BLaER1 treated with 17β-estradiol and CSF1 and Interleukin-3, amounts not matched to agents 10 nM and 100 nM (cell line): ENCODE measurements at regions not wholly inside any gene's neighbourhood (a gene's known extent, or its start where the extent isn't known, plus 50 kb on each side); places are given as distances from the start of the nearest gene placed in this dataset.

Experiments
- H3K27ac ChIP-seq, 11 experiments: shearing (Covaris generic); formaldehyde crosslinking; 2 replicates each; pipeline ENCODE4 v1.8.1; 2022
- H3K27me3 ChIP-seq, 11 experiments: shearing (Covaris generic); formaldehyde crosslinking; 2 replicates each; pipeline ENCODE4 v1.8.1; 2022
- H3K36me3 ChIP-seq, 11 experiments: shearing (Covaris generic); formaldehyde crosslinking; 2 replicates each; pipeline ENCODE4 v1.8.1; 2022
- H3K4me1 ChIP-seq, 10 experiments: shearing (Covaris generic); formaldehyde crosslinking; 2 replicates each; pipeline ENCODE4 v1.8.1; 2022
- H3K4me2 ChIP-seq, 11 experiments: shearing (Covaris generic); formaldehyde crosslinking; 2 replicates each; pipeline ENCODE4 v1.8.1; 2022
- H3K4me3 ChIP-seq, 10 experiments: shearing (Covaris generic); formaldehyde crosslinking; 2 replicates each; pipeline ENCODE4 v1.8.1; 2022
- H3K9ac ChIP-seq, 11 experiments: shearing (Covaris generic); formaldehyde crosslinking; 2 replicates each; pipeline ENCODE4 v1.8.1; 2022
- H3K9me3 ChIP-seq, 11 experiments: shearing (Covaris generic); formaldehyde crosslinking; replicated peaks in 1 of 11; 2 replicates each; pipeline ENCODE4 v1.8.1; 2022
- H4K20me1 ChIP-seq, 11 experiments: shearing (Covaris generic); formaldehyde crosslinking; 2 replicates each; pipeline ENCODE4 v1.8.1; 2022
- Cebpa-rat ChIP-seq, 11 experiments: shearing (Covaris generic); IDR thresholded peaks; 2 replicates each; pipeline ENCODE4 v1.8.1; 2022

DNA sequence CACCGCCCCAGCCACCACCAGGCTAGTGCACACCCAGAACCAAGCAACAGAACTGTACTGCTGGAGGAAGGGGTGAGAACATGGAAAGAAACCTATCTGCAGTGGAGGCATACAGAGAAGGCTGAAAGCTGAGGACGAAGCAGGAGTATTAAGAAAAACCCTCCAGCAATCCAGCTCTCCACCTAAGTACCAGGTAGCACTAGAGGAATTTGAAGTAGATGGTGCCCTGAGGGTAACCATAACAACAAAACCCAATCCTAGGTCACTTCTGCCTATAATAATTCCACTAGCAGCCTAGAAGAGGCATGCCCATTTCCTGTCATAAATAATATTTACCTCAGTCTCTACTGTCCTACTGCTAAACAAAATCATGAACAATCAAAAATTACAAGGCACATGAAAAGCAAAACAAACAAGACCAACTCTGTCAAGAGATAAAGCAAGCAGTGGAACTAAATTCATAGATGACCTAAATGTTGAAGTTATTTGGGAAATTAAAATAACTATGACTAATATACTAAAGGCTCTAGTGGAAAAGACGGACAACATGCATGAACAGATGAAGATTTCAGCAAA is 51.1 kb downstream of the HYCC1 start:
- no peak overlapping the region for H3K4me2 ChIP-seq
- no peak for TF ChIP-seq Cebpa-rat (IDR thresholded peaks at IDR 0.05)
- H3K27ac ChIP-seq: no peak overlapping the region
- no peaks in the 10 kb centered on the region for H3K27me3 ChIP-seq
- no peak overlapping the region for H3K9ac ChIP-seq
- H3K4me1 ChIP-seq: peaks cover 0 to 14% (median 11%) of the 10 kb centered on the region in 10 experiments; a peak in 15 of 20 replicates
- H3K9me3 ChIP-seq: no peaks in the 10 kb centered on the region
- no peaks in the 10 kb centered on the region; a peak in 1 of 22 replicates for H4K20me1 ChIP-seq
- peaks cover 16 to 91% (median 31%) of the 10 kb centered on the region in 11 experiments; a peak in 18 of 22 replicates for H3K36me3 ChIP-seq
- no peak overlapping the region for H3K4me3 ChIP-seq

DNA sequence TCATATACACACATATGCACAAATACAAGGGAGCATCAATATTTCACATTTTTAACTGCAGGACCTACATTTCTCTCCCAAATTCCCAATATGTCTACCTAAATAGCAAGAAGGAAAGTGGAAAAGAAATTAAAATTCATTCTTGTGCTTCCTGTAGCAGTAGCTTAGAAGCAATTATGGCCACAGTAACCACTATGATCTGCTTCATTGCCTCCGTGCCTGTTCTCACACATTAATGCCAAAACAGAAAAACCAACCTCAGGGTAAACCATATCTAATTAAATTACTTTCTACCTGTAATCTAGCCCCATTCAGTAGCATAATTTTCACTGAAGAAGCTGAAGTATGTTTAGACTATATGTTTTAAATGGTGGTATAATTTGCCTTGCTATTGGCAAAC is 55.2 kb downstream of the HYCC1 start:
- Histone ChIP-seq H3K36me3 (peaks cover 12 to 81% (median 33%) of the 10 kb centered on the region in 11 experiments; a peak in 19 of 22 replicates), H3K4me2 (peak overlapping the region in 9 of 11 experiments; percentile 6 to 61 (median 35); a peak in 16 of 22 replicates), H3K9ac (no peak overlapping the region), H3K4me3 (no peak overlapping the region), H3K9me3 (no peaks in the 10 kb centered on the region), H3K27me3 (no peaks in the 10 kb centered on the region), H4K20me1 (no peaks in the 10 kb centered on the region; a peak in 1 of 22 replicates), H3K4me1 (peaks cover 0 to 14% (median 11%) of the 10 kb centered on the region in 10 experiments; a peak in 15 of 20 replicates), H3K27ac (no peak overlapping the region)
- TF ChIP-seq Cebpa-rat (IDR thresholded peaks at IDR 0.05): no peak

DNA sequence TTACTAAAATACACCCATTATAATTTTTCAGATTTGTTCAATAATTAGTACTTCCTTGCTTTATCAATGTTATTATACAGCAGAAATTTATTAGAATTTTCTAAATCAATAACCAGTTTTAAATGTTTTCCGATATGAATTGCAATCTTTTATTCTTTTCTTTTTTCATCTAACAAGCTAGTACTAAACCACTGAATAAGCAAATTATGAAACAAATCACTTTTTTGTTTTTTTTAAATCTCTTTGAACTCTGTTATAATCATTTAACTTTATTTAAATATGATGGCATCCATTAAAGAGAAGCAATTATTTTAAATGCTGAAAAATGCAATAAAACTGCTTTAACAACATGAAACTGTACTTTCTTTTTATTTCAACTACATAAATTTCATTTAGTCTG is 59.7 kb downstream of the HYCC1 start:
- no peak overlapping the region for H3K4me3 ChIP-seq
- peaks cover 0 to 71% (median 15%) of the 10 kb centered on the region in 11 experiments; a peak in 13 of 22 replicates for H3K36me3 ChIP-seq
- no peak overlapping the region for H3K27ac ChIP-seq
- H3K9me3 ChIP-seq: no peaks in the 10 kb centered on the region
- H4K20me1 ChIP-seq: no peaks in the 10 kb centered on the region; a peak in 1 of 22 replicates
- no peak for TF ChIP-seq Cebpa-rat (IDR thresholded peaks at IDR 0.05)
- H3K4me2 ChIP-seq: no peak overlapping the region
- no peak overlapping the region for H3K9ac ChIP-seq
- H3K4me1 ChIP-seq: peaks cover 0 to 10% (median 9%) of the 10 kb centered on the region in 10 experiments; a peak in 15 of 20 replicates
- H3K27me3 ChIP-seq: no peaks in the 10 kb centered on the region

DNA sequence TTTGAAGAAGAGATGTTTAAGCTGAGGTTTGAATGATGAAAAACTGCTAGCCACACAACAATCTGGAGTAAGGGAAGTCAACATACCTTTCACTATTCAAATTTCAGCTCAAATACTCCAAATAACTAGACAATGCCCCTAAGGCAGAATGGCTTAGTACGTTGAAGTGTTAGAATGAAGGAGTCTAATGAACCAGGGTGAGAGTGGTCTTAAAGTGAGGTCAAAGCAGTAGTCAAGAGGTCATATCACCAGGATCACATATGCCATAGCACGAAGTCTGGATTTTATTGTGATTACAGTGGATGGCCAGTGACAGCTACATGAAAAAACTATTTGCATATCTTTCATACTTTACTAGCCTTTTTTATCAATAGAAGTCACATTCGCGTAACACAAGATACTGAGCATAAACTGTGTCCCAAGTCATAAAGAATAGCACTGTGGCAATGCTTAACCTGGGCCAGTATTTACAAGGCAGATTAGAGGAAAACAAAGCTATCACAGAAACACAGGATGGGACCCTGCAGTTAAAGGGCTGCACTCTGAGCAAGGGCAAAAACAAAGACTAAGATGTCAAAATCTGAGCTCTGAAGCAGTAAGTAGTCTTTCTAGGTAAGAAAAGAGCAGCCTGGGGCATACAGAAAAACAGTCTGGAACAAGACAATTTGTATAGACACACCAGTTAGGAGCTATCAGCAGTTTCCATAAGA is 61.5 kb downstream of the HYCC1 start:
- no peak overlapping the region for H3K27ac ChIP-seq
- H3K27me3 ChIP-seq: no peaks in the 10 kb centered on the region
- H4K20me1 ChIP-seq: no peaks in the 10 kb centered on the region; a peak in 1 of 22 replicates
- H3K4me2 ChIP-seq: no peak overlapping the region
- no peaks in the 10 kb centered on the region for H3K9me3 ChIP-seq
- no peak overlapping the region for H3K4me3 ChIP-seq
- H3K9ac ChIP-seq: no peak overlapping the region
- no peak for TF ChIP-seq Cebpa-rat (IDR thresholded peaks at IDR 0.05)
- H3K4me1 ChIP-seq: no peaks in the 10 kb centered on the region
- H3K36me3 ChIP-seq: peaks cover 0 to 70% (median 5%) of the 10 kb centered on the region in 11 experiments; a peak in 10 of 22 replicates

DNA sequence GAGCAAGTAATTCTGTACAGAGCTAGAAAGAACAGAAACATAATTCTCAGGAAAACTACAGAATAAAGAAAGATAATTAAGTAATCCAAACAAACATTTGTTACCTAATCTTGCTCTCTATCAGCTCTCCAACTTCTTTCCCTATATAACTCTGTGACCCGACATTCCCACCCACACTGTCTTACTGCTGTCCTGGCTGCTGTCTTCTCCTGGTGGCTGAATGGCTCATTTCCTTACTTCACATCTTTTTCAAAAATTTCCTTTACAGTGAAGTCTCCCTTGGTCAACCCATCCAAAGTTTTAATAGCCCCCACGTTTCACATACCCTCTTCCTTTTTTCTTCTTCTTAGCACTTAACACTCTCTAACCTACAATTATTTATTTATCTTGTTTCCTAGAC is 64.0 kb downstream of the HYCC1 start:
- Histone ChIP-seq H3K36me3 (peaks cover 7 to 70% (median 14%) of the 10 kb centered on the region in 11 experiments; a peak in 18 of 22 replicates), H3K4me3 (no peak overlapping the region), H3K27me3 (no peaks in the 10 kb centered on the region), H3K4me2 (no peak overlapping the region), H3K27ac (no peak overlapping the region), H3K9me3 (no peaks in the 10 kb centered on the region), H3K9ac (no peak overlapping the region), H4K20me1 (no peaks in the 10 kb centered on the region; a peak in 1 of 22 replicates), H3K4me1 (no peaks in the 10 kb centered on the region)
- no peak for TF ChIP-seq Cebpa-rat (IDR thresholded peaks at IDR 0.05)

DNA sequence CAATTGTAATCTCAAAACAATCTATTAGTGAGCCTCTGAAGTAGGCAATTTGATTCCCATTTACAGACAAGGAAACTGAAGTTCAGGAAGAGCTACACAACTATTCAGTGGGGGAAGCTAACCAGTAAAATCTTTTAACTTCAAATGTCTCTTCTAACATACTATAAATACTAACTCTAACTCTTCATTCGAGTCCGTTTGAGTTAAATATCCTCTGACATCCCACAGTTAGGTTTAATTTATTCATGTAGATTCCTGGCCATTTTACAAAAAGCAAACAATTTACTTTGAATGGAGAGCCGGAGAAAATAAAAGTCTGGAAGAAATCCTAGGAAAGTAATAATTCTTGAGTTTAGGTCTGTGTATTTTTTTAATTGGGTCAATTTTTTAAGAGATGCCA is 64.7 kb downstream of the HYCC1 start:
- peaks cover 9 to 77% (median 15%) of the 10 kb centered on the region in 11 experiments; a peak in 18 of 22 replicates for H3K36me3 ChIP-seq
- no peaks in the 10 kb centered on the region for H3K27me3 ChIP-seq
- H3K27ac ChIP-seq: no peak overlapping the region
- no peaks in the 10 kb centered on the region for H3K9me3 ChIP-seq
- no peak overlapping the region for H3K4me3 ChIP-seq
- H4K20me1 ChIP-seq: no peaks in the 10 kb centered on the region; a peak in 1 of 22 replicates
- no peak overlapping the region for H3K4me2 ChIP-seq
- H3K9ac ChIP-seq: no peak overlapping the region
- H3K4me1 ChIP-seq: no peaks in the 10 kb centered on the region
- TF ChIP-seq Cebpa-rat (IDR thresholded peaks at IDR 0.05): no peak

DNA sequence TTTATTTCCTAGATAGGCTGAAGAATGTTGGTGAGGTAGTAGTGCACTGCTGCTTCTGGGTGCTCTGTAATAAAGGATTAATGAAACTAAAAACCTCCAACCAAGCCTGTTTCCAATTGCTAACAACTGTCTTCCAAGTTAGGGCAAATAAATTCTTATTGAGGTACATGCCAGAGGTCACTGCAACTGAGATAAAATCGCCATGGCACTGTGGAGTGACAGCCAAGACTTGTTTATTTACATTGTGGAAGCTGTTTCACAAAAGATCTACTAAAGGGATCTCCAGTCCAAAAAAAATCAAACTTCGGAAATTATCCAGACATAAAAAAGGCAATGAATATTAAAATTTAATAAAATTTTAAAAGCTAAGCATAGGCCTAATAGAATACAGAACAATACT is 65.2 kb downstream of the HYCC1 start:
- Histone ChIP-seq H3K27me3 (no peaks in the 10 kb centered on the region), H3K4me2 (no peak overlapping the region), H3K36me3 (peaks cover 9 to 82% (median 15%) of the 10 kb centered on the region in 11 experiments; a peak in 18 of 22 replicates), H3K4me3 (no peak overlapping the region), H4K20me1 (no peaks in the 10 kb centered on the region; a peak in 1 of 22 replicates), H3K4me1 (no peaks in the 10 kb centered on the region), H3K9me3 (no peaks in the 10 kb centered on the region), H3K27ac (no peak overlapping the region), H3K9ac (no peak overlapping the region)
- no peak for TF ChIP-seq Cebpa-rat (IDR thresholded peaks at IDR 0.05)

DNA sequence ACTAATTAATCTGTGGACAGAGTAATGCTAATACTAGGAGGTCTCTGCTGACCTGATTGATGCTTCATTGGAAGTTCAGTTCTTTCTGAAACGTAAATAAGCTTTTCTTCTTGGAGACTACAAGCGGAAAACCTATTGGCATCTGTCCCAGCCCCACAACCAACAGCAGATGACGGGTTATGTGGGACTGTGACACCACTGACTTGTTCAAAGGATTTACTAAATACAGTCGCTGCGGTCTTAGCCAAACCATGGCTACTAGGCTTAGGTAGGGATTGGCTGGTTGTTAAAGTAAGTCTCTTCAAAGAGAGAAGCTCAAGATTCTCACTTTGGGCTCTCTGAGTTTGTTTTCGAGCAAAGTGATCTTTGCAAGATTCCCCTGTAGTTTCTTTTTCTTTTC is 68.3 kb downstream of the HYCC1 start:
- H3K27ac ChIP-seq: no peak overlapping the region
- no peak overlapping the region for H3K4me3 ChIP-seq
- no peaks in the 10 kb centered on the region for H3K9me3 ChIP-seq
- no peaks in the 10 kb centered on the region for H3K4me1 ChIP-seq
- no peaks in the 10 kb centered on the region; a peak in 1 of 22 replicates for H4K20me1 ChIP-seq
- peaks cover 10 to 93% (median 19%) of the 10 kb centered on the region in 11 experiments; a peak in 21 of 22 replicates for H3K36me3 ChIP-seq
- H3K9ac ChIP-seq: no peak overlapping the region
- no peak overlapping the region for H3K4me2 ChIP-seq
- no peak for TF ChIP-seq Cebpa-rat (IDR thresholded peaks at IDR 0.05)
- H3K27me3 ChIP-seq: no peaks in the 10 kb centered on the region

DNA sequence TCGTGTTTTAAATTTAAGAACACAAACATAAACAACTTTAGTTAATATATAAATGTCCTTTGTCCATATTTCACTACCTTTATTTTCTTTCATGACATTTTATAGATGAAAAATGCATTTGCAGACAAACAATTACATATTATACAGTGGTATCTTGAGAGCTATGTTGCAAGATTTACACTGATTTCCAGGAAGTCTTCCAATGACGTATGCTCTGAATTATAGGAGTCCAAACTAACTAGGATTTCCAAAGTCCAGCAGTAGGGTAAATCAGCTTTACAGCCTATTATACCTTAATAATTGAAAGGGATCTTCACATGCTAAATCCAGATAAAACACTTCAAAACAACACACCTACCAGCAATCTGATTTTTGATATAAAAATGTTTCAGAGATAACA is 69.4 kb downstream of the HYCC1 start:
- no peaks in the 10 kb centered on the region for H3K4me1 ChIP-seq
- H3K9me3 ChIP-seq: no peaks in the 10 kb centered on the region
- TF ChIP-seq Cebpa-rat (IDR thresholded peaks at IDR 0.05): no peak
- H3K27ac ChIP-seq: no peak overlapping the region
- H3K27me3 ChIP-seq: no peaks in the 10 kb centered on the region
- H3K4me3 ChIP-seq: no peak overlapping the region
- H4K20me1 ChIP-seq: no peaks in the 10 kb centered on the region; a peak in 1 of 22 replicates
- no peak overlapping the region for H3K4me2 ChIP-seq
- H3K36me3 ChIP-seq: peaks cover 10 to 93% (median 19%) of the 10 kb centered on the region in 11 experiments; a peak in 21 of 22 replicates
- no peak overlapping the region for H3K9ac ChIP-seq
